ENCODE measurements at regions not wholly inside any gene's neighbourhood (a gene's known extent, or its start where the extent isn't known, plus 50 kb on each side); places are given as distances from the start of the nearest gene placed in this dataset.

DNA sequence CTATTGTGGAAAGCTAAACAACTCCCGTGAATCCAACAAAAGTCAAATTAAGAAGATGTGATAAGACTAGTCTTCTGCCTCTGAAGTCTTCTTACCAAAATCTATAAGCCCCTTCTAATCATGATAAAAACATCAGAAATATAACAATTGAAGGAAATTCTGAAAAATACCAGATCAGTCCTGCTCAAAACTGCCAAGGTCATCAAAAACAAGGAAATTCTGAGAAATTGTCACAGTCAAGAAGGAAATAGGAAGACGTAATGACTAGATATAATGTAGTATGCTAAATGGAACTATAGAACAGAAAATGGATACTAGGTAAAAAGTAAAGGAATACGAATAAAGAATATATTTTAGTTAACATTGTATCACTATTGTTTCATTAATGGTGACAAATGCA, 314.0 kb downstream of the TMX3 start:
- TF ChIP-seq, protein P1, sequence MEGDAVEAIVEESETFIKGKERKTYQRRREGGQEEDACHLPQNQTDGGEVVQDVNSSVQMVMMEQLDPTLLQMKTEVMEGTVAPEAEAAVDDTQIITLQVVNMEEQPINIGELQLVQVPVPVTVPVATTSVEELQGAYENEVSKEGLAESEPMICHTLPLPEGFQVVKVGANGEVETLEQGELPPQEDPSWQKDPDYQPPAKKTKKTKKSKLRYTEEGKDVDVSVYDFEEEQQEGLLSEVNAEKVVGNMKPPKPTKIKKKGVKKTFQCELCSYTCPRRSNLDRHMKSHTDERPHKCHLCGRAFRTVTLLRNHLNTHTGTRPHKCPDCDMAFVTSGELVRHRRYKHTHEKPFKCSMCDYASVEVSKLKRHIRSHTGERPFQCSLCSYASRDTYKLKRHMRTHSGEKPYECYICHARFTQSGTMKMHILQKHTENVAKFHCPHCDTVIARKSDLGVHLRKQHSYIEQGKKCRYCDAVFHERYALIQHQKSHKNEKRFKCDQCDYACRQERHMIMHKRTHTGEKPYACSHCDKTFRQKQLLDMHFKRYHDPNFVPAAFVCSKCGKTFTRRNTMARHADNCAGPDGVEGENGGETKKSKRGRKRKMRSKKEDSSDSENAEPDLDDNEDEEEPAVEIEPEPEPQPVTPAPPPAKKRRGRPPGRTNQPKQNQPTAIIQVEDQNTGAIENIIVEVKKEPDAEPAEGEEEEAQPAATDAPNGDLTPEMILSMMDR (IDR thresholded peaks at IDR 0.05; ENCODE audit: poor library complexity): no peak
- TF ChIP-seq EZH2phosphoT487 (IDR thresholded peaks at IDR 0.05; ENCODE audit: low read depth, severe bottlenecking, unreplicated experiment): no peak
- TF ChIP-seq EZH2 (IDR thresholded peaks at IDR 0.05; ENCODE audit: borderline replicate concordance): no peak
- H2AFZ ChIP-seq: no peak overlapping the region
- WGBS (ENCODE audit: low lambda C conversion rate, missing lambda C conversion rate): 86% methylated on average over 3 of the region's 3 CpGs
- H3K4me3 ChIP-seq: no peak overlapping the region
- no peaks in the 10 kb centered on the region for H3K4me1 ChIP-seq (ENCODE audit: insufficient read depth)
- no peaks in the 10 kb centered on the region for H3K27me3 ChIP-seq
- no peaks in the 10 kb centered on the region for H4K20me1 ChIP-seq (ENCODE audit: insufficient read depth, poor library complexity, severe bottlenecking)
- no peak overlapping the region for H3K27ac ChIP-seq
- H3K36me3 ChIP-seq (replicated peaks; ENCODE audit: insufficient read depth, low read depth): no peaks in the 10 kb centered on the region
- H3K79me2 ChIP-seq: no peaks in the 10 kb centered on the region
- H3K9me3 ChIP-seq (ENCODE audit: low read depth): no peaks in the 10 kb centered on the region
- no peak overlapping the region for H3K4me2 ChIP-seq
- DNase-seq (ENCODE audit: low spot score): no peak
- no peaks in the 10 kb centered on the region for H3K9me2 ChIP-seq (replicated peaks; ENCODE audit: insufficient read depth)

- no peak overlapping the region for H2AFZ ChIP-seq
- H3K4me2 ChIP-seq: no peak overlapping the region
- no peaks in the 10 kb centered on the region for H3K27me3 ChIP-seq
- no peaks in the 10 kb centered on the region for H3K9me2 ChIP-seq (replicated peaks; ENCODE audit: insufficient read depth)
- H3K79me2 ChIP-seq: no peaks in the 10 kb centered on the region
- no peak for DNase-seq (ENCODE audit: low spot score)
- whole genome bisulfite sequencing (ENCODE audit: low lambda C conversion rate, missing lambda C conversion rate): 70% methylated on average over 2 of the region's 2 CpGs
- H3K9me3 ChIP-seq (ENCODE audit: low read depth): no peaks in the 10 kb centered on the region
- no peaks in the 10 kb centered on the region for H3K36me3 ChIP-seq (replicated peaks; ENCODE audit: insufficient read depth, low read depth)
- TF ChIP-seq EZH2phosphoT487 (IDR thresholded peaks at IDR 0.05; ENCODE audit: low read depth, severe bottlenecking, unreplicated experiment): no peak
- TF ChIP-seq EZH2 (IDR thresholded peaks at IDR 0.05; ENCODE audit: borderline replicate concordance): no peak
- H3K4me1 ChIP-seq (ENCODE audit: insufficient read depth): no peaks in the 10 kb centered on the region
- no peaks in the 10 kb centered on the region for H4K20me1 ChIP-seq (ENCODE audit: insufficient read depth, poor library complexity, severe bottlenecking)
- H3K4me3 ChIP-seq: no peak overlapping the region
- no peak overlapping the region for H3K27ac ChIP-seq
These were observed 315.2 kb downstream of the TMX3 start for GRCh38 chr18:68399721-68400120.

- H4K20me1 ChIP-seq (ENCODE audit: insufficient read depth, poor library complexity, severe bottlenecking): no peaks in the 10 kb centered on the region
- no peak overlapping the region for H2AFZ ChIP-seq
- no peaks in the 10 kb centered on the region for H3K79me2 ChIP-seq
- no peak for TF ChIP-seq EZH2 (IDR thresholded peaks at IDR 0.05; ENCODE audit: borderline replicate concordance)
- no peak for TF ChIP-seq EZH2phosphoT487 (IDR thresholded peaks at IDR 0.05; ENCODE audit: low read depth, severe bottlenecking, unreplicated experiment)
- TF ChIP-seq, protein P1 (IDR thresholded peaks at IDR 0.05; ENCODE audit: poor library complexity): no peak
- no peaks in the 10 kb centered on the region for H3K4me1 ChIP-seq (ENCODE audit: insufficient read depth)
- no peaks in the 10 kb centered on the region for H3K27me3 ChIP-seq
- no peak overlapping the region for H3K27ac ChIP-seq
- H3K36me3 ChIP-seq (replicated peaks; ENCODE audit: insufficient read depth, low read depth): no peaks in the 10 kb centered on the region
- WGBS (ENCODE audit: low lambda C conversion rate, missing lambda C conversion rate): 82% methylated on average over 6 of the region's 6 CpGs
- H3K4me3 ChIP-seq: no peak overlapping the region
- no peak overlapping the region for H3K4me2 ChIP-seq
- no peaks in the 10 kb centered on the region for H3K9me3 ChIP-seq (ENCODE audit: low read depth)
- H3K9me2 ChIP-seq (replicated peaks; ENCODE audit: insufficient read depth): no peaks in the 10 kb centered on the region
- no peak for DNase-seq (ENCODE audit: low spot score)
These were observed 317.5 kb downstream of the TMX3 start for GRCh38 chr18:68397241-68398035.

- no peak overlapping the region for H3K27ac ChIP-seq
- H3K79me2 ChIP-seq: no peaks in the 10 kb centered on the region
- no peaks in the 10 kb centered on the region for H3K27me3 ChIP-seq
- no peaks in the 10 kb centered on the region for H3K9me3 ChIP-seq (ENCODE audit: low read depth)
- H3K4me1 ChIP-seq (ENCODE audit: insufficient read depth): no peaks in the 10 kb centered on the region
- no peaks in the 10 kb centered on the region for H4K20me1 ChIP-seq (ENCODE audit: insufficient read depth, poor library complexity, severe bottlenecking)
- no peak overlapping the region for H2AFZ ChIP-seq
- no peak overlapping the region for H3K4me3 ChIP-seq
- TF ChIP-seq, protein P1 (IDR thresholded peaks at IDR 0.05; ENCODE audit: poor library complexity): no peak
- TF ChIP-seq EZH2 (IDR thresholded peaks at IDR 0.05; ENCODE audit: borderline replicate concordance) (no peak), EZH2phosphoT487 (IDR thresholded peaks at IDR 0.05; ENCODE audit: low read depth, severe bottlenecking, unreplicated experiment) (no peak)
- H3K36me3 ChIP-seq (replicated peaks; ENCODE audit: insufficient read depth, low read depth): no peaks in the 10 kb centered on the region
- no peak overlapping the region for H3K4me2 ChIP-seq
- H3K9me2 ChIP-seq (replicated peaks; ENCODE audit: insufficient read depth): no peaks in the 10 kb centered on the region
- 89% methylated on average over 4 of the region's 4 CpGs for WGBS (ENCODE audit: low lambda C conversion rate, missing lambda C conversion rate)
- no peak for DNase-seq (ENCODE audit: low spot score)
These were observed 320.2 kb downstream of the TMX3 start for GRCh38 chr18:68394705-68395104.

Data from hepatocyte (in vitro differentiated cells).